B cell (primary cell): ENCODE measurements at regions not wholly inside any gene's neighbourhood (a gene's known extent, or its start where the extent isn't known, plus 50 kb on each side); places are given as distances from the start of the nearest gene placed in this dataset.

Experiments used
- ATAC-seq: fragments of 200-7000 bp; cut with Tn5 transposase; one replicate; pipeline ENCODE4 v1.10.0; 2021; ENCODE audit warnings: low read depth, mild to moderate bottlenecking, moderate number of reproducible peaks, moderate library complexity
- CTCF ChIA-PET: fragments of 350-600 bp; sonication (Branson Sonifier 250); formaldehyde crosslinking; loops from one replicate; lab custom pipeline; 2021; ENCODE audit warnings: antibody characterized with exemption, inconsistent platforms; lab: Charles Lee
- POLR2A ChIA-PET: fragments of 350-600 bp; sonication (Branson Sonifier 250); formaldehyde crosslinking; loops from one replicate; lab custom pipeline; 2021; ENCODE audit warnings: antibody characterized with exemption; lab: Charles Lee
- DNase-seq: peaks from one replicate; pipeline ENCODE4 v3.0.0; 2013
- H2AFZ ChIP-seq: 2 replicates; pipeline ENCODE4 v1.6.1; 2012; ENCODE audit warnings: mild to moderate bottlenecking, low read depth, low read length; ENCODE audit not compliant: insufficient read depth, poor library complexity, severe bottlenecking
- H3K27ac ChIP-seq, 2 donors: 1 replicate in 1 of 2; 2 replicates in 1 of 2; pipeline ENCODE4 v1.5.1; 2012 to 2013; ENCODE audit warnings: low read length in 2 of 2, mild to moderate bottlenecking in 2 of 2, moderate library complexity in 1 of 2
- H3K27me3 ChIP-seq, 4 experiments: fragments of 200-600 bp in 1 of 4; sonication (generic) in 1 of 4; replicated peaks in 1 of 4; 1 replicate in 2 of 4; 2 replicates in 2 of 4; pipeline versions ENCODE4 v1.6.1 to v1.7.0; 2013 to 2016; ENCODE audit warnings: low read length in 3 of 4, mild to moderate bottlenecking in 2 of 4, mixed read lengths in 1 of 4, moderate library complexity in 1 of 4; ENCODE audit not compliant: insufficient read depth in 4 of 4, control insufficient read depth in 3 of 4; ENCODE audit errors: control extremely low read depth in 1 of 4
- H3K36me3 ChIP-seq, 2 experiments: replicated peaks in 1 of 2; 1 replicate in 1 of 2; 2 replicates in 1 of 2; pipeline versions ENCODE4 v1.6.1 to v1.7.1; 2013; ENCODE audit warnings: low read length in 1 of 2; ENCODE audit not compliant: insufficient read depth in 2 of 2, control insufficient read depth in 1 of 2; ENCODE audit errors: control extremely low read depth in 1 of 2, extremely low read depth in 1 of 2
- H3K4me1 ChIP-seq, 2 donors: fragments of 200-600 bp in 1 of 2; sonication (generic) in 1 of 2; 1 replicate in 1 of 2; 2 replicates in 1 of 2; pipeline versions ENCODE4 v1.5.1 to v1.6.1; 2013 to 2017; ENCODE audit warnings: low read length in 2 of 2; ENCODE audit not compliant: control insufficient read depth in 2 of 2, insufficient read depth in 2 of 2
- H3K4me2 ChIP-seq: replicated peaks from 2 replicates; pipeline ENCODE3; 2012; ENCODE audit warnings: mild to moderate bottlenecking, low read depth, low read length; ENCODE audit not compliant: poor library complexity, severe bottlenecking
- H3K4me3 ChIP-seq, 5 experiments: fragments of 200-600 bp in 1 of 5; sonication (generic) in 1 of 5; 1 replicate in 3 of 5; 2 replicates in 2 of 5; pipeline versions ENCODE4 v1.5.1 to v1.7.0; 2011 to 2016; ENCODE audit warnings: low read length in 4 of 5, mild to moderate bottlenecking in 4 of 5, low read depth in 2 of 5, control low read depth in 1 of 5, moderate library complexity in 1 of 5; ENCODE audit not compliant: insufficient read depth in 1 of 5; ENCODE audit errors: control extremely low read depth in 1 of 5, extremely low read depth in 1 of 5
- H3K79me2 ChIP-seq: fragments of 200-600 bp; sonication (generic); one replicate; pipeline ENCODE4 v1.6.0; 2016; ENCODE audit warnings: low read length; ENCODE audit not compliant: control insufficient read depth, insufficient read depth
- H3K9ac ChIP-seq: fragments of 200-600 bp; sonication (generic); 2 replicates; pipeline ENCODE4 v1.6.1; 2017; ENCODE audit warnings: mild to moderate bottlenecking, low read length, moderate library complexity
- H3K9me3 ChIP-seq, 3 donors: one replicate each; pipeline versions ENCODE4 v1.6.1 to v1.7.1; 2013; ENCODE audit warnings: low read length in 2 of 3; ENCODE audit not compliant: control insufficient read depth in 2 of 3, insufficient read depth in 1 of 3; ENCODE audit errors: control extremely low read depth in 1 of 3
- H4K20me1 ChIP-seq: 2 replicates; pipeline ENCODE4 v1.6.0; 2012; ENCODE audit warnings: mild to moderate bottlenecking, low read length; ENCODE audit not compliant: insufficient read depth, control insufficient read depth, poor library complexity, severe bottlenecking
- H3K27ac Mint-ChIP-seq: one replicate; pipeline ENCODE4 v1.8.0; 2021; ENCODE audit warnings: mixed read lengths
- H3K27me3 Mint-ChIP-seq: one replicate; pipeline ENCODE4 v1.8.0; 2021; ENCODE audit warnings: mixed read lengths
- H3K4me1 Mint-ChIP-seq: one replicate; pipeline ENCODE4 v1.8.0; 2021; ENCODE audit warnings: mixed read lengths
- H3K4me3 Mint-ChIP-seq: one replicate; pipeline ENCODE4 v1.8.0; 2021; ENCODE audit warnings: mixed read lengths
- H3K9me3 Mint-ChIP-seq: one replicate; pipeline ENCODE4 v1.8.0; 2022; ENCODE audit warnings: mixed read lengths; ENCODE audit not compliant: insufficient read depth
- EZH2 ChIP-seq: IDR thresholded peaks from 2 replicates; pipeline ENCODE4 v1.6.1; 2012; ENCODE audit warnings: borderline replicate concordance, low read depth, mild to moderate bottlenecking, moderate library complexity, low read length; ENCODE audit not compliant: insufficient read depth, poor library complexity, severe bottlenecking
- WGBS: methylation state at CpG from one replicate; pipeline ENCODE4 v1.1.5; 2013; ENCODE audit warnings: missing lambda C conversion rate; ENCODE audit not compliant: insufficient coverage; 5-methylcytosine and 5-hydroxymethylcytosine counted together
- intact Hi-C: fragments of 100-400 bp; cut with micrococcal nuclease; formaldehyde crosslinking; loops from one replicate; pipeline ENCODE4 v1.10.0; 2022
- TF ChIP-seq, protein P1 (sequence below): fragments of 200-600 bp; IDR thresholded peaks from one replicate; pipeline ENCODE4 v1.8.0; 2022; ENCODE audit warnings: antibody characterized with exemption, mild to moderate bottlenecking

- TF ChIP-seq EZH2 = no peak
- TF ChIP-seq, protein P1, sequence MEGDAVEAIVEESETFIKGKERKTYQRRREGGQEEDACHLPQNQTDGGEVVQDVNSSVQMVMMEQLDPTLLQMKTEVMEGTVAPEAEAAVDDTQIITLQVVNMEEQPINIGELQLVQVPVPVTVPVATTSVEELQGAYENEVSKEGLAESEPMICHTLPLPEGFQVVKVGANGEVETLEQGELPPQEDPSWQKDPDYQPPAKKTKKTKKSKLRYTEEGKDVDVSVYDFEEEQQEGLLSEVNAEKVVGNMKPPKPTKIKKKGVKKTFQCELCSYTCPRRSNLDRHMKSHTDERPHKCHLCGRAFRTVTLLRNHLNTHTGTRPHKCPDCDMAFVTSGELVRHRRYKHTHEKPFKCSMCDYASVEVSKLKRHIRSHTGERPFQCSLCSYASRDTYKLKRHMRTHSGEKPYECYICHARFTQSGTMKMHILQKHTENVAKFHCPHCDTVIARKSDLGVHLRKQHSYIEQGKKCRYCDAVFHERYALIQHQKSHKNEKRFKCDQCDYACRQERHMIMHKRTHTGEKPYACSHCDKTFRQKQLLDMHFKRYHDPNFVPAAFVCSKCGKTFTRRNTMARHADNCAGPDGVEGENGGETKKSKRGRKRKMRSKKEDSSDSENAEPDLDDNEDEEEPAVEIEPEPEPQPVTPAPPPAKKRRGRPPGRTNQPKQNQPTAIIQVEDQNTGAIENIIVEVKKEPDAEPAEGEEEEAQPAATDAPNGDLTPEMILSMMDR = no peak
- intact Hi-C loops = no loop called here
- Mint-ChIP-seq H3K27me3 (peaks cover 35% of the 10 kb centered on the region), H3K4me3 (no peak overlapping the region), H3K4me1 (no peaks in the 10 kb centered on the region), H3K27ac (no peak overlapping the region), H3K9me3 (peaks cover 4% of the 10 kb centered on the region)
- Histone ChIP-seq H4K20me1 (no peaks in the 10 kb centered on the region), H3K79me2 (no peaks in the 10 kb centered on the region), H3K9ac (no peak overlapping the region), H3K36me3 (no peaks in the 10 kb centered on the region), H3K27me3 (peaks cover 0 to 6% (median 0%) of the 10 kb centered on the region in 4 experiments), H3K4me1 (no peaks in the 10 kb centered on the region), H3K9me3 (peaks cover 0 to 12% (median 0%) of the 10 kb centered on the region in 3 donors), H3K4me2 (no peak overlapping the region), H3K27ac (no peak overlapping the region), H3K4me3 (no peak overlapping the region), H2AFZ (no peak overlapping the region)
- no peak for ATAC-seq
- DNase-seq = no peak
- CTCF ChIA-PET = interaction anchor here (1.4 kb wide), 1 partner anchor 26 kb away, joined by 3 read pairs; no protein-coding TSS in a partner anchor
- POLR2A ChIA-PET = no interaction called here
- 75% methylated on average over 16 of the region's 16 CpGs for WGBS
Measured at GRCh38 chr1:38444770-38445442, 398.3 kb upstream of the POU3F1 start.

DNA sequence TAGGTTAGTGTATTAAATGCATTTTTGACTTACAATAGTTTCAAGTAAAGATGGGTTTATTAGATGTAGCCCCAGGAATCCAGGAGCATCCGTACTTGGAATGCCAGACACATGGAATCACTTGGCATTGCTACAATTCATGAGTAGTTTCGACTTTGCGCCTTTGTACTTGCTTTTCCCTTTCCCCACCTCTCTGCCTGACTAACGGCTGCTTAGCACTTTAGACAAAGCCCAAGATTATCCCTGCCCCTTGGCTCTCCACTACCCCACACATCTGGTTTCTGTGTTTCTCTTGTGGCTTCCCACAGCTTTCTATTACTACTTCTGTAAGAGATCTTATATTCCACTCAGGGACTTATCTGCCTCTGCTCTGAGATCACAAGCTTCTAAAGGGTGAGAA, 397.7 kb upstream of the POU3F1 start:
- WGBS = 65% methylated on average over 4 of the region's 4 CpGs
- Histone ChIP-seq H3K4me3 (no peak overlapping the region), H3K79me2 (no peaks in the 10 kb centered on the region), H3K9me3 (peaks cover 0 to 12% (median 0%) of the 10 kb centered on the region in 3 donors), H2AFZ (no peak overlapping the region), H3K4me1 (no peaks in the 10 kb centered on the region), H3K27me3 (peaks cover 0 to 6% (median 0%) of the 10 kb centered on the region in 4 experiments), H3K27ac (no peak overlapping the region), H3K4me2 (no peak overlapping the region), H3K9ac (no peak overlapping the region), H4K20me1 (no peaks in the 10 kb centered on the region), H3K36me3 (no peaks in the 10 kb centered on the region)
- Mint-ChIP-seq H3K27ac (no peak overlapping the region), H3K4me1 (no peaks in the 10 kb centered on the region), H3K9me3 (peaks cover 4% of the 10 kb centered on the region), H3K4me3 (no peak overlapping the region), H3K27me3 (peaks cover 35% of the 10 kb centered on the region)
- ATAC-seq = no peak
- TF ChIP-seq EZH2 = no peak
- TF ChIP-seq, protein P1 = no peak
- ChIA-PET CTCF (interaction anchor here (1.4 kb wide), 1 partner anchor 26 kb away, joined by 3 read pairs; no protein-coding TSS in a partner anchor), POLR2A (no interaction called here)
- intact Hi-C loops = no loop called here
- DNase-seq = no peak
